BJ (cell line): ENCODE measurements at regions not wholly inside any gene's neighbourhood (a gene's known extent, or its start where the extent isn't known, plus 50 kb on each side); places are given as distances from the start of the nearest gene placed in this dataset.
"Not testable (repeated sequence)": the region's sequence is repeated elsewhere in the genome, so short reads cannot be mapped to it uniquely, and the experiment has no call there.

Experiments
- CTCF ChIA-PET: fragments of 350-600 bp; formaldehyde crosslinking; extraction: SDS; loops from one replicate; lab custom pipeline; 2021; ENCODE audit warnings: antibody characterized with exemption, inconsistent platforms; lab: Yijun Ruan, JAX
- POLR2A ChIA-PET: fragments of 300-600 bp; sonication (Branson Sonifier 250); formaldehyde crosslinking; extraction: SDS; loops from one replicate; lab custom pipeline; 2021; ENCODE audit warnings: antibody characterized with exemption; lab: Charles Lee
- DNase-seq: peaks from one replicate; pipeline ENCODE4 v3.0.0-alpha.2; 2011; ENCODE audit warnings: low read depth
- H3K27me3 ChIP-seq: 2 replicates; pipeline ENCODE4 v1.6.0; 2011; ENCODE audit warnings: low read length; ENCODE audit not compliant: control insufficient read depth, insufficient read depth
- H3K36me3 ChIP-seq: 2 replicates; pipeline ENCODE4 v1.5.1; 2011; ENCODE audit warnings: low read length; ENCODE audit not compliant: control insufficient read depth, insufficient read depth
- H3K4me3 ChIP-seq: 2 replicates; pipeline ENCODE4 v1.5.1; 2011; ENCODE audit warnings: low read depth, mild to moderate bottlenecking, control low read depth, low read length
- TF ChIP-seq, protein P1 (sequence below): IDR thresholded peaks from 2 replicates; pipeline ENCODE4 v1.5.1; 2011; ENCODE audit warnings: low read depth, mild to moderate bottlenecking, control low read depth, inconsistent platforms, low read length, moderate library complexity; ENCODE audit not compliant: insufficient read depth

- no peak for DNase-seq
Observed at GRCh38 chr15:100771746-100772145, 107.9 kb upstream of the ALDH1A3 start.

DNA sequence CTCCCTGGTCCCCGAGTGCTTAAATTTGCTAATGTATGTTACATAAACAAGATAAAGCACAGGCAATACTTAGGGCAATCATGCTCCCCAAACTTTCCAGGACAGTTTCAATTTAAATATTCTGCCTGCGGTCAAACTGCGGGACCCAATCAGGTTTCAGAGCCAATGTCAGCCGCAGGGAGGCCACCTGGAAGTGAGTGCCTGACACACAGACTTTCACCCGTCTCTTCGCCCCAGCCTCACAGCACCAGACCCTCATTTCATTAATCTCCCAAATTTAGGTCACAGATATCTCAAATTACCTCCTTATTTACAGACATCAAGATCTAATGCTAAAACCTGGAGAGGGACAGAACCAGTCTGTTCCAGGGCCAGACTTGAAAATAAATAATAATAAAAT lies 107.2 kb upstream of the ALDH1A3 start:
- ChIA-PET POLR2A (no interaction called here), CTCF (no interaction called here)
- TF ChIP-seq, protein P1, sequence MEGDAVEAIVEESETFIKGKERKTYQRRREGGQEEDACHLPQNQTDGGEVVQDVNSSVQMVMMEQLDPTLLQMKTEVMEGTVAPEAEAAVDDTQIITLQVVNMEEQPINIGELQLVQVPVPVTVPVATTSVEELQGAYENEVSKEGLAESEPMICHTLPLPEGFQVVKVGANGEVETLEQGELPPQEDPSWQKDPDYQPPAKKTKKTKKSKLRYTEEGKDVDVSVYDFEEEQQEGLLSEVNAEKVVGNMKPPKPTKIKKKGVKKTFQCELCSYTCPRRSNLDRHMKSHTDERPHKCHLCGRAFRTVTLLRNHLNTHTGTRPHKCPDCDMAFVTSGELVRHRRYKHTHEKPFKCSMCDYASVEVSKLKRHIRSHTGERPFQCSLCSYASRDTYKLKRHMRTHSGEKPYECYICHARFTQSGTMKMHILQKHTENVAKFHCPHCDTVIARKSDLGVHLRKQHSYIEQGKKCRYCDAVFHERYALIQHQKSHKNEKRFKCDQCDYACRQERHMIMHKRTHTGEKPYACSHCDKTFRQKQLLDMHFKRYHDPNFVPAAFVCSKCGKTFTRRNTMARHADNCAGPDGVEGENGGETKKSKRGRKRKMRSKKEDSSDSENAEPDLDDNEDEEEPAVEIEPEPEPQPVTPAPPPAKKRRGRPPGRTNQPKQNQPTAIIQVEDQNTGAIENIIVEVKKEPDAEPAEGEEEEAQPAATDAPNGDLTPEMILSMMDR = no peak
- Histone ChIP-seq H3K36me3 (no peaks in the 10 kb centered on the region), H3K27me3 (no peaks in the 10 kb centered on the region), H3K4me3 (no peak overlapping the region)
- no peak for DNase-seq

More at GRCh38 chr15:100771746-100772145, 107.9 kb upstream of the ALDH1A3 start:
- Histone ChIP-seq H3K36me3 (no peaks in the 10 kb centered on the region), H3K4me3 (no peak overlapping the region), H3K27me3 (no peaks in the 10 kb centered on the region)
- TF ChIP-seq, protein P1 = no peak
- POLR2A ChIA-PET = no interaction called here
- CTCF ChIA-PET = interaction anchor here (1.8 kb wide), 1 partner anchor 100 kb away, joined by 6 read pairs; no protein-coding TSS in a partner anchor

DNA sequence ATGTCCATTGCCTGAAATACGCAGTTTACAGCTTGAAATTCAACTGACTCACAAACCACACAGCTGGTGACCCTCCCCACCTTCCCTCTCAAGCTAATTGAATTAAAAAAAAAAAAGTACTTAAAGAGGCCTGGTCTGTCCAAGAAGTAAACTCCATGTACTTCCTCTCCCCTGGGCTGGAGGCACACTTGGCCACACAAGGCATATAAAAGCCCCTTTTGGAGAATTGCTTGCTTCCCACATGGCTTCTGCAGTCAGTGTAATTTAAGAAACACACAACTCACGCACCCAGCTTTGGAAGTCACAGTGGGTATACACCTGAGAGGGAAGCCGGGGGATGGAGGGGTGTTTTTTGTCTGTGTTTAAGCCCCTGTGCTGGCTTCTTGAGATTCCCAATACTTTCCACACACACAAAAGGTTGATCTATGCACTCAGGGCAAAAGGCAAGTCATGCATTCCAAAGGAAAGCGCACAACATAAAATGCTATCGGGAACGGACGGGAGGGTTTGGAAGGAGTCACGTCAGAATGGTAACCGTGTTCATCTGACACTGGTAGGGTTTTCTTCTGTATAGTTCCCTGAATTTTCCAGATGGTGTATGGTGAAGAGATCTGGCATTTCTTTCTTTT lies 106.6 kb upstream of the ALDH1A3 start:
- no peaks in the 10 kb centered on the region for H3K27me3 ChIP-seq
- no peaks in the 10 kb centered on the region for H3K36me3 ChIP-seq
- ChIA-PET CTCF (no interaction called here), POLR2A (no interaction called here)
- DNase-seq = no peak
- no peak overlapping the region for H3K4me3 ChIP-seq
- TF ChIP-seq, protein P1 = no peak

GRCh38 chr15:100774044-100774443 lies 105.6 kb upstream of the ALDH1A3 start:
- CTCF ChIA-PET, H3K36me3 ChIP-seq, POLR2A ChIA-PET, H3K27me3 ChIP-seq, H3K4me3 ChIP-seq, DNase-seq: not testable (repeated sequence)

- Histone ChIP-seq H3K27me3 (no peaks in the 10 kb centered on the region), H3K36me3 (no peaks in the 10 kb centered on the region), H3K4me3 (no peak overlapping the region)
- TF ChIP-seq, protein P1 = no peak
- DNase-seq = no peak
- ChIA-PET CTCF (no interaction called here), POLR2A (interaction anchor here (0.6 kb wide), 1 partner anchor 54 kb away, joined by 3 read pairs; no protein-coding TSS in a partner anchor)
Observed at GRCh38 chr15:100775581-100776185, 103.9 kb upstream of the ALDH1A3 start.

DNA sequence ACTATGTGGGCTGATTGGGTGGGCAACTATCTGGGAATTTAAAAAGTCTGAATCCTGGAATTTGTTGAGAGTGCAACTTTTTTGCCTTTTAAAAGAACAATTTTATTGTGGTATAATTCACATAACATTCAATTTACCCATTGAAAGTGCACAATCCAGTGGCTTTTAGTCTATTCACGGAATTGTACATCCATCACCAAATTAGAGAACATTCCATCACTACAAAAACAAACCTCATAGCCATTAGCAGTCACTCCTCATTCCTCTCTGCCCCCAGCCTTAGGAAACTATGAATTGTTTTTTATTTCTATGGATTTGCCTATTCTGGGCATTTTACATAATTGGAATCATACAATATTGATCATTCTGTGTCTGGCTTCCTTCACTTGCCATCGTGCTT lies 101.8 kb upstream of the ALDH1A3 start:
- TF ChIP-seq, protein P1 = no peak
- POLR2A ChIA-PET = no interaction called here
- CTCF ChIA-PET = no interaction called here
- Histone ChIP-seq H3K4me3 (no peak overlapping the region), H3K36me3 (no peaks in the 10 kb centered on the region), H3K27me3 (no peaks in the 10 kb centered on the region)
- no peak for DNase-seq
